A549 (cell line): ENCODE measurements at regions not wholly inside any gene's neighbourhood (a gene's known extent, or its start where the extent isn't known, plus 50 kb on each side); places are given as distances from the start of the nearest gene placed in this dataset.

ENCODE experiments used
- ATAC-seq, 2 experiments: fragments of 200-7000 bp in 1 of 2; fragments of >200 bp in 1 of 2; cut with Nextera tagmentation in 1 of 2; cut with Tn5 transposase in 1 of 2; 3 replicates each; pipeline versions ENCODE4 v1.8.0 to v1.9.1; 2018 to 2020; ENCODE audit warnings: mild to moderate bottlenecking in 1 of 2, moderate library complexity in 1 of 2
- CTCF ChIA-PET: fragments of 300-600 bp; sonication (Branson Sonifier 250); formaldehyde crosslinking; extraction: SDS; loops from one replicate; lab custom pipeline; 2021; ENCODE audit warnings: antibody characterized with exemption, inconsistent platforms; lab: Yijun Ruan, JAX
- POLR2A ChIA-PET: fragments of 350-600 bp; formaldehyde crosslinking; extraction: SDS; loops from one replicate; lab custom pipeline; 2021; ENCODE audit warnings: antibody characterized with exemption, inconsistent platforms; lab: Yijun Ruan, JAX
- DNase-seq, 2 experiments: peaks; one replicate each; pipeline versions ENCODE4 v3.0.0 to v3.0.0-alpha.2; 2011 to 2016; ENCODE audit warnings: low read depth in 1 of 2, low spot score in 1 of 2
- FAIRE-seq: peaks from 2 replicates; lab custom pipeline; 2011; peaks lifted over from hg19 to GRCh38; lab: Jason Lieb, UNC
- H3K27ac ChIP-seq, 2 experiments: fragments of >200 bp; sonication (Bioruptor Twin); formaldehyde crosslinking; 3 replicates each; pipeline ENCODE4 v1.5.1; 2016 to 2017
- H3K4me1 ChIP-seq: fragments of >200 bp; sonication (Bioruptor Twin); formaldehyde crosslinking; 3 replicates; pipeline ENCODE4 v1.6.1; 2016
- H3K4me2 ChIP-seq: fragments of >200 bp; sonication (Bioruptor Twin); formaldehyde crosslinking; 3 replicates; pipeline ENCODE4 v1.6.1; 2016
- H3K4me3 ChIP-seq: fragments of >200 bp; sonication (Bioruptor Twin); formaldehyde crosslinking; 3 replicates; pipeline ENCODE4 v1.5.1; 2016
- H3K9me3 ChIP-seq: fragments of >200 bp; sonication (Bioruptor Twin); formaldehyde crosslinking; 3 replicates; pipeline ENCODE4 v1.6.1; 2016
- CHD2 ChIP-seq: fragments of 150-350 bp; IDR thresholded peaks from 2 replicates; pipeline ENCODE4 v1.6.1; 2014; ENCODE audit warnings: low read length; ENCODE audit not compliant: partially characterized antibody
- CHD4 ChIP-seq: fragments of 200-600 bp; sonication (generic); IDR thresholded peaks from 2 replicates; pipeline ENCODE4 v1.6.1; 2016; ENCODE audit warnings: antibody characterized with exemption, mild to moderate bottlenecking, borderline replicate concordance
- EHF ChIP-seq: fragments of 250-450 bp; sonication (Bioruptor Pico); IDR thresholded peaks from 2 replicates; pipeline ENCODE4 v1.5.0; 2020; ENCODE audit warnings: mild to moderate bottlenecking
- EHMT2 ChIP-seq: fragments of 200-600 bp; sonication (generic); IDR thresholded peaks from 2 replicates; pipeline ENCODE4 v1.6.1; 2016; ENCODE audit warnings: antibody characterized with exemption, low read depth, mild to moderate bottlenecking, moderate library complexity
- EP300 ChIP-seq, 2 experiments: fragments of >200 bp; sonication (Bioruptor Twin); formaldehyde crosslinking; IDR thresholded peaks; 2 replicates in 1 of 2; 3 replicates in 1 of 2; pipeline ENCODE4 v1.6.1; 2016 to 2017
- FOSB ChIP-seq: fragments of 250-450 bp; sonication (Bioruptor Pico); IDR thresholded peaks from 2 replicates; pipeline ENCODE4 v1.5.0; 2020; ENCODE audit warnings: mild to moderate bottlenecking, moderate library complexity
- FOSL2 ChIP-seq, 2 experiments: fragments of 450-650 bp in 1 of 2; fragments of >200 bp in 1 of 2; sonication (Bioruptor Twin) in 1 of 2; formaldehyde crosslinking; IDR thresholded peaks; 2 replicates each; pipeline versions ENCODE4 v1.5.0 to v1.6.1; 2016 to 2020; ENCODE audit warnings: mild to moderate bottlenecking in 1 of 2, moderate library complexity in 1 of 2
- FOXS1 ChIP-seq: fragments of 250-450 bp; sonication (Bioruptor Pico); IDR thresholded peaks from 2 replicates; pipeline ENCODE4 v1.5.0; 2020; ENCODE audit warnings: mild to moderate bottlenecking, moderate library complexity
- GATA3 ChIP-seq: IDR thresholded peaks from 2 replicates; pipeline ENCODE4 v1.6.1; 2012; ENCODE audit warnings: borderline replicate concordance
- HEYL ChIP-seq: fragments of 250-450 bp; sonication (Bioruptor Pico); IDR thresholded peaks from 2 replicates; pipeline ENCODE4 v1.8.0; 2021; ENCODE audit warnings: mild to moderate bottlenecking, moderate library complexity
- HOXB13 ChIP-seq: fragments of 250-450 bp; sonication (Bioruptor Pico); IDR thresholded peaks from 2 replicates; pipeline ENCODE4 v1.5.0; 2020; ENCODE audit warnings: low read depth, mild to moderate bottlenecking, moderate library complexity
- HOXB5 ChIP-seq: fragments of 250-450 bp; sonication (Bioruptor Pico); IDR thresholded peaks from 2 replicates; pipeline ENCODE4 v1.5.0; 2020; ENCODE audit warnings: mild to moderate bottlenecking, moderate library complexity
- JUN ChIP-seq, 2 experiments: fragments of >200 bp; sonication (Bioruptor Twin); formaldehyde crosslinking; IDR thresholded peaks; 2 replicates in 1 of 2; 3 replicates in 1 of 2; pipeline ENCODE4 v1.6.1; 2016 to 2017
- NPAS2 ChIP-seq: fragments of 250-450 bp; sonication (Bioruptor Pico); IDR thresholded peaks from 2 replicates; pipeline ENCODE4 v1.8.0; 2022; ENCODE audit warnings: mild to moderate bottlenecking, moderate library complexity, borderline replicate concordance
- NR3C1 ChIP-seq: fragments of >200 bp; sonication (Bioruptor Twin); formaldehyde crosslinking; IDR thresholded peaks from 3 replicates; pipeline ENCODE4 v1.6.1; 2017
- PHF8 ChIP-seq: fragments of 200-600 bp; sonication (generic); IDR thresholded peaks from 2 replicates; pipeline ENCODE4 v1.6.1; 2016; ENCODE audit warnings: low read depth, mild to moderate bottlenecking, antibody characterized with exemption, moderate library complexity, borderline replicate concordance
- POLR2A ChIP-seq: IDR thresholded peaks from 2 replicates; pipeline ENCODE4 v1.6.1; 2012; ENCODE audit warnings: mild to moderate bottlenecking, low read length
- RAD21 ChIP-seq, 2 experiments: fragments of >200 bp in 1 of 2; sonication (Bioruptor Twin) in 1 of 2; formaldehyde crosslinking in 1 of 2; IDR thresholded peaks in 1 of 2; conservative IDR thresholded peaks in 1 of 2; 2 replicates in 1 of 2; 3 replicates in 1 of 2; pipeline ENCODE4 v1.6.1; 2012 to 2018; ENCODE audit warnings: inconsistent platforms in 1 of 2
- RARB ChIP-seq: fragments of 250-450 bp; sonication (Bioruptor Pico); IDR thresholded peaks from 2 replicates; pipeline ENCODE4 v1.8.0; 2021; ENCODE audit warnings: mild to moderate bottlenecking, moderate library complexity
- RFX5 ChIP-seq: fragments of 450-650 bp; IDR thresholded peaks from 2 replicates; pipeline ENCODE4 v1.7.1; 2014; ENCODE audit warnings: antibody characterized with exemption, mild to moderate bottlenecking, moderate library complexity
- SREBF2 ChIP-seq: fragments of 450-650 bp; IDR thresholded peaks from 2 replicates; pipeline ENCODE4 v1.6.1; 2014; ENCODE audit warnings: mild to moderate bottlenecking, moderate library complexity
- TFCP2L1 ChIP-seq: fragments of 250-450 bp; sonication (Bioruptor Pico); IDR thresholded peaks from 2 replicates; pipeline ENCODE4 v1.5.0; 2021; ENCODE audit warnings: mild to moderate bottlenecking
- ZC3H11A ChIP-seq: fragments of 450-650 bp; IDR thresholded peaks from 2 replicates; pipeline ENCODE4 v1.6.1; 2014; ENCODE audit warnings: antibody characterized with exemption, mild to moderate bottlenecking
- ZNF302 ChIP-seq: fragments of 250-450 bp; sonication (Bioruptor Pico); IDR thresholded peaks from 2 replicates; pipeline ENCODE4 v1.9.0; 2021; ENCODE audit warnings: inconsistent platforms, mild to moderate bottlenecking, moderate library complexity
- WGBS: methylation state at CpG from one replicate; pipeline ENCODE4 v1.1.6; 2017; ENCODE audit errors: missing lambda C conversion rate; 5-methylcytosine and 5-hydroxymethylcytosine counted together
- TF ChIP-seq, protein P1 (sequence below): fragments of >200 bp; sonication (Bioruptor Twin); formaldehyde crosslinking; IDR thresholded peaks from 3 replicates; pipeline ENCODE4 v1.6.1; 2016
- TF ChIP-seq, protein P2 (sequence below): fragments of >200 bp; sonication (Bioruptor Twin); formaldehyde crosslinking; IDR thresholded peaks from 2 replicates; pipeline ENCODE4 v1.6.1; 2016

DNA sequence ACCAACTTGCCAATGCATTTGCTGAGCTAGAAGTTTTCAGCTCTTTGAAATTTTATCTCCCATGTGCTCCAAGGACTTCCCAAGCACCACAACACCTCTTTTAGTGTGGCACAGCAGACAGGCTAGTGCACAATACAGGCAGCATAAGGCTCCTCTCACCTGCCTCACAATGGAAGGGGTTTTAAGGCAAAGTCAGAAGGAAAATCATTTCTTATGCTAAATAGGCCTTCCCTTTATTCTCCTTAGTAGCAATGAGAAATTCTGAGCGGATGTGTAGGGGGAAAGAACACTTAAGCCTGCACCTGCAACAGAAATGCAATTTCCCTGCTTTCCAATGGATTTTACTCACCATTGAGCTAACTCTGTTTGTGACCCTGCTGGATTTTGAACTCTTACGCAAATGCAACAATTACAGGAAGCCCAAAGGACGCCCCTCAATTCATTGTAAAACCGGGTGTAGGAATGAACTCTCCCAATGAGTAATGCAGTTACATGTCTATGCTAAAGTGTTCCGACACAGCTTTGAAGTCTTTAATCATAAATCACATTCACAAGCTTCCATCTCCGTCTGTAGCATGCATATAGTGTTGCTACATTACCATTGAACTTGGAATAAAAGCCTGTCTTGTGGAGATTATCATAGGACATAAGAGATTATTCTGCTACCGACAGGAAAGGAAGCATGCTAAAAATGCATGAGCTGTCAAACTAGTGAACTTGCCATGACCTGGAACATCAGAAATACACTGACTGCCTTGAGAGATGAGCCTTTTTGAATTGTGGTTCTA lies 1084.9 kb downstream of the RPA4 start:
- Histone ChIP-seq H3K4me1 (no peaks in the 10 kb centered on the region), H3K4me3 (no peak overlapping the region), H3K9me3 (no peaks in the 10 kb centered on the region), H3K4me2 (no peak overlapping the region), H3K27ac (no peak overlapping the region)
- ChIA-PET POLR2A (no interaction called here), CTCF (no interaction called here)
- TF ChIP-seq FOXS1 (CRISPR knock-in tag): no peak
- DNase-seq: no peak
- no peak for FAIRE-seq
- 2% methylated on average over 7 of the region's 7 CpGs for WGBS
- no peak for ATAC-seq

DNA sequence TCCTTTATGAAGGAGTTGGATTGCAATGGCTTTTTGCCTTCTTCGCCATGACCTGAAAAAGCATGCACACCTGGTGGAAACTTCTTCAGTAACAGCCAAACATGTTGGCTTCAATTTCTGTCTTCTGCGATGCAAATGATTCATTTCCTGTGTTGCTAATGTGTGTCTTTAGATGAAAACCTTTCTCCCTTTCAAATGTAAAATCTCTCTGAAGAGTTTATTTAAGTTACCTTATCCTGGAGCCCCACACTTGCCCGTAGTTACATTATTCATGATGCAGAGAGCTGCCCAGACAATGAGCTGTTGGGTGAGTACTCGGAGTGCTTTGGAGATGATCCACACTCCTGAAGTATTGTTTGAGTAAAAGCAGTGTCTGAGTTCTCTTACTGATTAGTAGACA lies 1100.9 kb downstream of the RPA4 start:
- H3K27ac ChIP-seq: no peak overlapping the region
- no peak for ATAC-seq
- ChIA-PET POLR2A (no interaction called here), CTCF (interaction anchor here (0.6 kb wide), 1 partner anchor 19 kb away, joined by 3 read pairs; no protein-coding TSS in a partner anchor)
- no peak for DNase-seq
- no peak for TF ChIP-seq ZC3H11A
- TF ChIP-seq RAD21 (conservative IDR thresholded peaks at IDR 0.05 in 1 of 2, IDR thresholded peaks at IDR 0.05 in 1 of 2): no peak
- TF ChIP-seq CHD4: no peak
- TF ChIP-seq, protein P1, sequence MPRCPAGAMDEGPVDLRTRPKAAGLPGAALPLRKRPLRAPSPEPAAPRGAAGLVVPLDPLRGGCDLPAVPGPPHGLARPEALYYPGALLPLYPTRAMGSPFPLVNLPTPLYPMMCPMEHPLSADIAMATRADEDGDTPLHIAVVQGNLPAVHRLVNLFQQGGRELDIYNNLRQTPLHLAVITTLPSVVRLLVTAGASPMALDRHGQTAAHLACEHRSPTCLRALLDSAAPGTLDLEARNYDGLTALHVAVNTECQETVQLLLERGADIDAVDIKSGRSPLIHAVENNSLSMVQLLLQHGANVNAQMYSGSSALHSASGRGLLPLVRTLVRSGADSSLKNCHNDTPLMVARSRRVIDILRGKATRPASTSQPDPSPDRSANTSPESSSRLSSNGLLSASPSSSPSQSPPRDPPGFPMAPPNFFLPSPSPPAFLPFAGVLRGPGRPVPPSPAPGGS: no peak
- TF ChIP-seq, protein P2, sequence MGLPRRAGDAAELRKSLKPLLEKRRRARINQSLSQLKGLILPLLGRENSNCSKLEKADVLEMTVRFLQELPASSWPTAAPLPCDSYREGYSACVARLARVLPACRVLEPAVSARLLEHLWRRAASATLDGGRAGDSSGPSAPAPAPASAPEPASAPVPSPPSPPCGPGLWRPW: no peak
- TF ChIP-seq PHF8: no peak
- TF ChIP-seq EHF (CRISPR knock-in tag): no peak
- TF ChIP-seq GATA3: no peak
- no peak for TF ChIP-seq RARB
- TF ChIP-seq CHD2: no peak
- TF ChIP-seq TFCP2L1 (CRISPR knock-in tag): no peak
- TF ChIP-seq HOXB5 (CRISPR knock-in tag): no peak
- TF ChIP-seq FOSL2 (IDR thresholded peaks at IDR 0.05): no peak
- TF ChIP-seq FOSL2 (CRISPR knock-in tag; IDR thresholded peaks at IDR 0.05): no peak
- no peak for FAIRE-seq
- H3K4me3 ChIP-seq: no peak overlapping the region
- no peaks in the 10 kb centered on the region for H3K9me3 ChIP-seq
- 25% methylated on average over 4 of the region's 4 CpGs for WGBS
- H3K4me1 ChIP-seq: no peaks in the 10 kb centered on the region
- no peak overlapping the region for H3K4me2 ChIP-seq

DNA sequence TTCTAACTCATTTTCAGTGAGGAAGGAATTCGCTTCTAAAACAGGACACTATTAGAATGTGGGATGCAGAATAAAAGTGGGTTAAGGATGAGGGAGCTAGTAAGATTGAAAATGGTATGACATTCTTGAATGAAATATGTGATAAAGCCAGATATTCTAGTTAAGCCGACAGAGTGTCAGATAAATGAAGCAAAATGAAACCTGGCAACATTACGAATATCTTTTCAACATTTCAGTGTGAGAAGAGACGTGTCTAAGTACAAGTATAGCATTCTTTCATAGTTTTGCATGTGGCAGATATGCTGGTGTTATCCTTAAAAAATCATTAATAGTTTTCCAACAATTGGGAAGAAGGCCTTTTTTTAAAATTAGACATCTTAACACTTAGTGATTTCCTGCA lies 1101.4 kb downstream of the RPA4 start:
- no peaks in the 10 kb centered on the region for H3K4me1 ChIP-seq
- no peak overlapping the region for H3K4me2 ChIP-seq
- H3K4me3 ChIP-seq: no peak overlapping the region
- TF ChIP-seq EP300 (IDR thresholded peaks at IDR 0.05) (no peak), EHMT2 (no peak), JUN (IDR thresholded peaks at IDR 0.05) (no peak), HEYL (CRISPR knock-in tag) (no peak), PHF8 (no peak), CHD4 (no peak), RAD21 (conservative IDR thresholded peaks at IDR 0.05 in 1 of 2, IDR thresholded peaks at IDR 0.05 in 1 of 2) (no peak), SREBF2 (no peak), HOXB13 (no peak), FOXS1 (CRISPR knock-in tag) (no peak), ZNF302 (CRISPR knock-in tag) (no peak), RFX5 (no peak), NR3C1 (no peak), NPAS2 (CRISPR knock-in tag) (no peak), POLR2A (no peak), FOSB (CRISPR knock-in tag) (no peak), GATA3 (no peak)
- CTCF ChIA-PET: no interaction called here
- H3K27ac ChIP-seq: no peak overlapping the region
- POLR2A ChIA-PET: no interaction called here
- FAIRE-seq (peak; percentile 51), DNase-seq (no peak), ATAC-seq (no peak)
- 1% methylated on average over 4 of the region's 4 CpGs for WGBS
- no peaks in the 10 kb centered on the region for H3K9me3 ChIP-seq
